ENCODE measurements at regions not wholly inside any gene's neighbourhood (a gene's known extent, or its start where the extent isn't known, plus 50 kb on each side); places are given as distances from the start of the nearest gene placed in this dataset.

DNA sequence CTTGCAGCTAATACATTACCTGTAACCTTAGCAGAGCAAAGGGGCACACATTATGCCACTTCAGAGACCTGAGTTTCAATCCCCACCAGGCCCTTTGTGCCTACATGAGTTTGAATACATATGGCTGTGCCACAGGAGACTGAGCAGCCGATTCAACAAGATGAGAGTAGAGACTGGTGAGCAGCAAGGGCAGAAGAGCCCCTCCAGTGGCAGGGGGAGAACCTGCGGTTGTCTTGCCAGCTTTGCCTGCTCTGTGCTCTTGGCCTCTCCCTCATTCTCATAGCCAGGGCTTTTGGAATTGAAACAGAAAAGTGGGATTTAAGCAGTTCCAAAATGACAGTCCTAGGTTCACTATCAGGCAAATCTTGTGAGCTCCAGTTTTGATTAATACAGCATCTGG is 52.3 kb upstream of the CLNK start:
- POLR2A ChIA-PET = no interaction called here
- TF ChIP-seq, protein P1, sequence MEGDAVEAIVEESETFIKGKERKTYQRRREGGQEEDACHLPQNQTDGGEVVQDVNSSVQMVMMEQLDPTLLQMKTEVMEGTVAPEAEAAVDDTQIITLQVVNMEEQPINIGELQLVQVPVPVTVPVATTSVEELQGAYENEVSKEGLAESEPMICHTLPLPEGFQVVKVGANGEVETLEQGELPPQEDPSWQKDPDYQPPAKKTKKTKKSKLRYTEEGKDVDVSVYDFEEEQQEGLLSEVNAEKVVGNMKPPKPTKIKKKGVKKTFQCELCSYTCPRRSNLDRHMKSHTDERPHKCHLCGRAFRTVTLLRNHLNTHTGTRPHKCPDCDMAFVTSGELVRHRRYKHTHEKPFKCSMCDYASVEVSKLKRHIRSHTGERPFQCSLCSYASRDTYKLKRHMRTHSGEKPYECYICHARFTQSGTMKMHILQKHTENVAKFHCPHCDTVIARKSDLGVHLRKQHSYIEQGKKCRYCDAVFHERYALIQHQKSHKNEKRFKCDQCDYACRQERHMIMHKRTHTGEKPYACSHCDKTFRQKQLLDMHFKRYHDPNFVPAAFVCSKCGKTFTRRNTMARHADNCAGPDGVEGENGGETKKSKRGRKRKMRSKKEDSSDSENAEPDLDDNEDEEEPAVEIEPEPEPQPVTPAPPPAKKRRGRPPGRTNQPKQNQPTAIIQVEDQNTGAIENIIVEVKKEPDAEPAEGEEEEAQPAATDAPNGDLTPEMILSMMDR (IDR thresholded peaks at IDR 0.05; ENCODE audit: insufficient read depth, low read length, missing control alignments) = no peak
- CTCF ChIA-PET = no interaction called here
- no peak overlapping the region for H3K4me3 ChIP-seq (ENCODE audit: low read depth, low read length)
- no peak for DNase-seq (ENCODE audit: low read depth, low spot score)

DNA sequence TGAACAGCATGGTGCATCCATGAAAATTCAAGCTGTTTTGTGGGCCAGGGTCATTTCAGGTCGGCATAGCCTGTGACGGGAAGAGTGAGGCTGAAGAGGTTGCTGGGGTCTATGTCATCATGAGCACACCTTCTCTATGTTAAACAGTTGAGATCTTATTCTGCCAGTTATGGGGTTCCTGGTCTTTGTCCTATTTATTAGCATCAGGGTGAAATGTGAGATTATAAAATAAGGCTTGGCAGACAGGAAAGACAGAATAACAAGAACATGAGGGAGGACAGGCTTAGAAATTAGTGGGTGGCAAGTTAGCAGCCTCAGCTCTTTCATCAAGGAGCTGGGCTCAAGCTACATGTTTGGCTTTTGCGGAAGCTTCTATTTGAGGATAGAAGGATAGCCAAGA is 51.7 kb upstream of the CLNK start:
- ChIA-PET POLR2A (no interaction called here), CTCF (no interaction called here)
- DNase-seq (ENCODE audit: low read depth, low spot score) = no peak

DNA sequence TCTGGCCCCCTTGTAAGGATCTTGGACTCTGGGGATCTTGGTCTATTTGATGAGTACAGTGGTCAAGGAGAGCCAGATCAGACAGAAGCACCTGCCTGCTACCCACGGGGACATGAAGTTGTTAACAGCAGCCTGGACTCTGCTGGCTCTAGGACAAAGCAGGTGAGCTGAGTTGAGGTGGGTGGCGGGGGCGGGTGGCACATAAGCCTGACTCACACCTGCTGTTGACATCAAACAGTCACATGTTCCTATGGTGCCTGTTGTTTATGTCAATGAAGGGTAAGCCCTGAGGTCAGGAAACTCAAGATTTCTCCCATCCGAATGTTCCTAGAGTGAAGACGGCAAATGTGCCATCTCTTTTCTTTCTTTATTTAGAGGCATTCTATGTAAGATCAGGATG is 50.1 kb upstream of the CLNK start:
- TF ChIP-seq, protein P1 (IDR thresholded peaks at IDR 0.05; ENCODE audit: insufficient read depth, low read length, missing control alignments) = no peak
- CTCF ChIA-PET = no interaction called here

More for the DNA sequence above, 51.7 kb upstream of the CLNK start:
- H3K4me3 ChIP-seq (ENCODE audit: low read depth, low read length) = no peak overlapping the region
- TF ChIP-seq, protein P1 (IDR thresholded peaks at IDR 0.05; ENCODE audit: insufficient read depth, low read length, missing control alignments) = no peak

More for the DNA sequence above, 50.1 kb upstream of the CLNK start:
- DNase-seq (ENCODE audit: low read depth, low spot score) = no peak
- POLR2A ChIA-PET = no interaction called here
- no peak overlapping the region for H3K4me3 ChIP-seq (ENCODE audit: low read depth, low read length)

All from AG04449 (cell line).